Vagina (tissue), 2 donors: ENCODE measurements at regions not wholly inside any gene's neighbourhood (a gene's known extent, or its start where the extent isn't known, plus 50 kb on each side); places are given as distances from the start of the nearest gene placed in this dataset.

Experiments
- POLR2A ChIP-seq, 2 donors: fragments of 450-650 bp; IDR thresholded peaks; one replicate each; pipeline ENCODE4 v1.6.1; 2017; ENCODE audit warnings: antibody characterized with exemption in 2 of 2, mild to moderate bottlenecking in 2 of 2, moderate library complexity in 2 of 2
- POLR2AphosphoS5 ChIP-seq, 2 donors: sonication (generic); formaldehyde crosslinking; IDR thresholded peaks; one replicate each; pipeline ENCODE4 v1.9.0; 2017; ENCODE audit warnings: antibody characterized with exemption in 2 of 2, mild to moderate bottlenecking in 2 of 2, low read depth in 1 of 2; ENCODE audit not compliant: insufficient read depth in 1 of 2
- TF ChIP-seq, protein P1 (sequence below), 3 experiments: fragments of 450-650 bp in 2 of 3; fragments of 200-600 bp in 1 of 3; sonication (generic) in 1 of 3; IDR thresholded peaks; one replicate each; pipeline ENCODE4 v1.5.1; 2017 to 2019; ENCODE audit warnings: antibody characterized with exemption in 3 of 3, mild to moderate bottlenecking in 2 of 3, moderate library complexity in 2 of 3

DNA sequence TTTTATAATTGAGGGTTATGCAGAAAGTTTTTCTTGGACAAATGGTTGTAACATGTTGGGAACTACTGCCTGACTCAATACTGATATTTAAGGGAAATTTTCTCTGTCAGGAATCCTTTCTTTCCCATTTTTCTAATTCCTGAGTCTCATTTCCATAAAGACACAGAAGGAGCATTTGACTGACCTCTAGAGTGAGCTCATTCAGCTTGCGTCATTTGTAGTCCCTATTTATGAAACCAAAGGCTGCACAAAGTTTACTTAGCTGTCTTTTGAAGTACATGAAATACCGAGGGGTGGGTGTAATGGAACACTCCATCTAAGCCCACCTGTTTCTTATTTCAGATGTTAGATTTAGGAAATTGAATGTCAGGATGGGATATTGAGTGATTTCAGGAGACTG lies 359.5 kb upstream of the C11orf87 start:
- TF ChIP-seq POLR2A (IDR thresholded peaks at IDR 0.05) (no peak), POLR2AphosphoS5 (IDR thresholded peaks at IDR 0.05; ENCODE audit: insufficient read depth in 1 of 2, low read depth in 1 of 2) (no peak)
- TF ChIP-seq, protein P1, sequence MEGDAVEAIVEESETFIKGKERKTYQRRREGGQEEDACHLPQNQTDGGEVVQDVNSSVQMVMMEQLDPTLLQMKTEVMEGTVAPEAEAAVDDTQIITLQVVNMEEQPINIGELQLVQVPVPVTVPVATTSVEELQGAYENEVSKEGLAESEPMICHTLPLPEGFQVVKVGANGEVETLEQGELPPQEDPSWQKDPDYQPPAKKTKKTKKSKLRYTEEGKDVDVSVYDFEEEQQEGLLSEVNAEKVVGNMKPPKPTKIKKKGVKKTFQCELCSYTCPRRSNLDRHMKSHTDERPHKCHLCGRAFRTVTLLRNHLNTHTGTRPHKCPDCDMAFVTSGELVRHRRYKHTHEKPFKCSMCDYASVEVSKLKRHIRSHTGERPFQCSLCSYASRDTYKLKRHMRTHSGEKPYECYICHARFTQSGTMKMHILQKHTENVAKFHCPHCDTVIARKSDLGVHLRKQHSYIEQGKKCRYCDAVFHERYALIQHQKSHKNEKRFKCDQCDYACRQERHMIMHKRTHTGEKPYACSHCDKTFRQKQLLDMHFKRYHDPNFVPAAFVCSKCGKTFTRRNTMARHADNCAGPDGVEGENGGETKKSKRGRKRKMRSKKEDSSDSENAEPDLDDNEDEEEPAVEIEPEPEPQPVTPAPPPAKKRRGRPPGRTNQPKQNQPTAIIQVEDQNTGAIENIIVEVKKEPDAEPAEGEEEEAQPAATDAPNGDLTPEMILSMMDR (IDR thresholded peaks at IDR 0.05) = no peak
